ENCODE measurements at regions not wholly inside any gene's neighbourhood (a gene's known extent, or its start where the extent isn't known, plus 50 kb on each side); places are given as distances from the start of the nearest gene placed in this dataset.

- no peak for TF ChIP-seq ZZZ3 (IDR thresholded peaks at IDR 0.05; ENCODE audit: control insufficient read depth, insufficient read length, low read depth)
- no peak for TF ChIP-seq BCLAF1 (IDR thresholded peaks at IDR 0.05)
These were observed 202.5 kb upstream of the GRAMD2B start for GRCh38 chr5:126220725-126221124.

Data from GM12878 (cell line).